Glutamatergic neuron (in vitro differentiated cells): ENCODE measurements at regions not wholly inside any gene's neighbourhood (a gene's known extent, or its start where the extent isn't known, plus 50 kb on each side); places are given as distances from the start of the nearest gene placed in this dataset.

Source experiments
- DNase-seq: peaks from one replicate; pipeline ENCODE4 v3.0.0; 2022
- H3K27ac Mint-ChIP-seq: one replicate; pipeline ENCODE4 v1.8.0; 2020; ENCODE audit warnings: mild to moderate bottlenecking, mixed read lengths, inconsistent platforms; ENCODE audit not compliant: unreplicated experiment
- H3K27me3 Mint-ChIP-seq: one replicate; pipeline ENCODE4 v1.8.0; 2020; ENCODE audit warnings: mild to moderate bottlenecking, moderate library complexity, mixed read lengths, inconsistent platforms; ENCODE audit not compliant: unreplicated experiment
- H3K36me3 Mint-ChIP-seq: one replicate; pipeline ENCODE4 v1.8.0; 2020; ENCODE audit warnings: mild to moderate bottlenecking, mixed read lengths, inconsistent platforms; ENCODE audit not compliant: unreplicated experiment
- H3K4me1 Mint-ChIP-seq: one replicate; pipeline ENCODE4 v1.8.0; 2020; ENCODE audit warnings: mild to moderate bottlenecking, low read depth, mixed read lengths, inconsistent platforms; ENCODE audit not compliant: unreplicated experiment
- H3K4me3 Mint-ChIP-seq: one replicate; pipeline ENCODE4 v1.8.0; 2020; ENCODE audit warnings: mild to moderate bottlenecking, mixed read lengths, inconsistent platforms; ENCODE audit not compliant: unreplicated experiment
- H3K9me3 Mint-ChIP-seq: one replicate; pipeline ENCODE4 v1.8.0; 2020; ENCODE audit warnings: mild to moderate bottlenecking, moderate library complexity, mixed read lengths, inconsistent platforms; ENCODE audit not compliant: unreplicated experiment
- TF ChIP-seq, protein P1 (sequence below): fragments of 200-600 bp; sonication (generic); IDR thresholded peaks from one replicate; pipeline ENCODE4 v1.5.0; 2021; ENCODE audit not compliant: partially characterized antibody, unreplicated experiment

DNA sequence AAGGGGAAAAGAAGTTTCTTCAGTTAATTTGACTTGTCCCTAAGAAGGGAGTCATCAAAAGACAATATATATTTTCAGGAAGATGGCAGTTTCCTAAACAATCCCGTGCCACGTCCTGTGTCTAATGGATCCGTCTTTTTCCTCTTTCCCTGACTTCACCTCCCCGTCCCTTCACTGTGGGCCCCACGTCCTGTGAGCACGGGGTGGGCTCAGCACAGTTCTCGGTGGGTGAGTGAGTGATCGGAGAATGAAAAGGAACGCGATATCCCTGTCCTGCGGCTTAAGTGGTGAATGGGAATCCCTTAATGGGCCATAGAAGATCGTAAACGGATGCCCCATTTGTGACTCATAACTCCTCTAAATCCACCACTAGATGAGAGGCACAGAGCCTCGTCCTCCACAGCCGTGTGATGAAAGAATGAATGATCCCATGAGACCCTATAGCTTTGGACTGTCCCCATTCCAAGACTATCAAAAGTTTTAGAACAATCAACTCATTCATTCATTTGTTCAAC is 63.5 kb upstream of the PITRM1 start:
- Mint-ChIP-seq H3K36me3 (peaks cover 4% of the 10 kb centered on the region), H3K4me1 (peaks cover 11% of the 10 kb centered on the region), H3K4me3 (no peak overlapping the region), H3K9me3 (peaks cover 7% of the 10 kb centered on the region), H3K27me3 (peaks cover 2% of the 10 kb centered on the region), H3K27ac (no peak overlapping the region)
- no peak for DNase-seq
- TF ChIP-seq, protein P1, sequence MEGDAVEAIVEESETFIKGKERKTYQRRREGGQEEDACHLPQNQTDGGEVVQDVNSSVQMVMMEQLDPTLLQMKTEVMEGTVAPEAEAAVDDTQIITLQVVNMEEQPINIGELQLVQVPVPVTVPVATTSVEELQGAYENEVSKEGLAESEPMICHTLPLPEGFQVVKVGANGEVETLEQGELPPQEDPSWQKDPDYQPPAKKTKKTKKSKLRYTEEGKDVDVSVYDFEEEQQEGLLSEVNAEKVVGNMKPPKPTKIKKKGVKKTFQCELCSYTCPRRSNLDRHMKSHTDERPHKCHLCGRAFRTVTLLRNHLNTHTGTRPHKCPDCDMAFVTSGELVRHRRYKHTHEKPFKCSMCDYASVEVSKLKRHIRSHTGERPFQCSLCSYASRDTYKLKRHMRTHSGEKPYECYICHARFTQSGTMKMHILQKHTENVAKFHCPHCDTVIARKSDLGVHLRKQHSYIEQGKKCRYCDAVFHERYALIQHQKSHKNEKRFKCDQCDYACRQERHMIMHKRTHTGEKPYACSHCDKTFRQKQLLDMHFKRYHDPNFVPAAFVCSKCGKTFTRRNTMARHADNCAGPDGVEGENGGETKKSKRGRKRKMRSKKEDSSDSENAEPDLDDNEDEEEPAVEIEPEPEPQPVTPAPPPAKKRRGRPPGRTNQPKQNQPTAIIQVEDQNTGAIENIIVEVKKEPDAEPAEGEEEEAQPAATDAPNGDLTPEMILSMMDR, result no peak

DNA sequence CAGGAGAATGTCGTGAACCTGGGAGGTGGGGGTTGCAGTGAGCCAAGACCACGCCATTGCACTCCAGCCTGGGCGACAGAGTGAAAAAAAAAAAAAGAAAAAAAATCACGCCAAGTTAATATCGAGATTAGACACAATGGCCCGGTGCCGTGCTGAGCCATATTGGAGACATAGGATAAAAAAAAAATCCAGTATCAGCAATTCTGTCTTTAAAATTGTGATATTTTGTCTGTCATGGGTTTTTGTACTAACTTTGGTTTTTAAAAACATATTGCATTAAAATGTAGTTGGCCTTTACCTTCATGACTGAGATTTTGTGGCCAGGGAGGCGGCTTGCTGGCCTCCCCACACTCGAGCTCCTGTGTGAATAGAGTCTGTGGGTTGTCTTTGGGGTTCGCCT is 62.8 kb upstream of the PITRM1 start:
- TF ChIP-seq, protein P1, result no peak
- DNase-seq, result no peak
- Mint-ChIP-seq H3K36me3 (peaks cover 4% of the 10 kb centered on the region), H3K27me3 (peaks cover 2% of the 10 kb centered on the region), H3K4me3 (no peak overlapping the region), H3K9me3 (peaks cover 7% of the 10 kb centered on the region), H3K4me1 (peaks cover 11% of the 10 kb centered on the region), H3K27ac (no peak overlapping the region)

DNA sequence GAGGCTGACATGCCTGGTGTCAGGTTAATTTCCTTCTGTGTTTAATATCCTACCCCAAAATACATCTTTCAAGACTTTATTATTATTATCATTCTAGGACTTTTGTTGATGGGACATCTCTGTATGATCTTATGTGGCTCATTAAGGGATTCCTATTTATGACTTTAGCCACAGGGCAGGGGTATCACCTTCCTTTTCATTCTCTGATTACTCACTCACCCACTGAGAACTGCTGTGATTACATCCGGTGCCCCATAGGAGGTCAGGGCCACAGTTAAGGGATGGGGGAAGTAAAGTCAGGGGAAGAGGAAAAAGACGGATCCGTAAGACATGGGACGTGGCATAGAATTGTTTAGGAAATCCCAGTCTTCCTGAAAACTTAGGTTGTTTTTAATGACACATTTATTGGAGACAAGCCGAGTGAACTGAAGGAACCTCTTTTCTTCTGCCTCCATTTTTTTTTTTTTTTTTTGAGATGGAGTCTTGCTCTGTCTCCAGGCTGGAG is 61.0 kb upstream of the PITRM1 start:
- Mint-ChIP-seq H3K4me1 (peaks cover 8% of the 10 kb centered on the region), H3K27me3 (peaks cover 2% of the 10 kb centered on the region), H3K27ac (no peak overlapping the region), H3K36me3 (peaks cover 4% of the 10 kb centered on the region), H3K4me3 (no peak overlapping the region), H3K9me3 (peaks cover 7% of the 10 kb centered on the region)
- DNase-seq, result no peak
- TF ChIP-seq, protein P1, result no peak

DNA sequence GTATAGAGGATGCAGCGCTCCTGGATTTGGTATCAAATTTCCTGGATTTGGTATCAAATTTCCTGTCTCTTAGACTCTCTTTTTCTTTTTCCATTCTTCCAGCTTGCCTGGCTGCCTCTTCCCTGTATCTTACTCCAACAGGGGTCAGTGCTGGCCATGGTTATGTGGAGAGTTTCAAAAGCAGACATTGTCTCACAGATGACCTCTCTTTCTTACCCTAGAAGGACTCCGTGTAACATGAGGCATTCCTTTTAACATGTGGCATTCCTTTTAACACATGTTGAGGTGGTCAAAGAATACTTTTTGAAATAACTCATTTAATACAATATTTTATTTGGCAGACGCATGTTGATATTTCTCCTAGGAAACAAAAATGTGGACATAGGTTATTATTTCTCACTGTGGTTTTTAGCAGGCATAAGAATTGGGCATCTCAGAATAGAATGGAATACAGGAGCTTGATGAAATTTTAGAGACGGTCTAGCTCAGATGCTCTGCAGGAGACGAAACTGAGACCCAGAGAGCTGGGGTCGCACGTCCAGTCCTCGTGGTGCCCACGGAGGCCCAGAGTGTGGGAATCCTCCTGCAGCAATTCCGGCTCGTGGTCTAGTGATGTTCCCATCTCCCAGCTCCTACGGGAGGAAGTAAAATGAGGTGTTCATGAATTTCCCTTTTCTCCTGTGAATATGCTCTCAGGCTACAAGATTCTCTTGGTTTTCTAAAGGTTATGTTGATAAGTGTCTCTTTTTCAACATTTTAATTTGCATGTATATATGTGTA is 59.6 kb upstream of the PITRM1 start:
- Mint-ChIP-seq H3K27ac (no peak overlapping the region), H3K4me1 (peaks cover 7% of the 10 kb centered on the region), H3K9me3 (peaks cover 7% of the 10 kb centered on the region), H3K27me3 (peaks cover 2% of the 10 kb centered on the region), H3K4me3 (no peak overlapping the region), H3K36me3 (peaks cover 4% of the 10 kb centered on the region)
- TF ChIP-seq, protein P1, result no peak
- DNase-seq, result no peak

DNA sequence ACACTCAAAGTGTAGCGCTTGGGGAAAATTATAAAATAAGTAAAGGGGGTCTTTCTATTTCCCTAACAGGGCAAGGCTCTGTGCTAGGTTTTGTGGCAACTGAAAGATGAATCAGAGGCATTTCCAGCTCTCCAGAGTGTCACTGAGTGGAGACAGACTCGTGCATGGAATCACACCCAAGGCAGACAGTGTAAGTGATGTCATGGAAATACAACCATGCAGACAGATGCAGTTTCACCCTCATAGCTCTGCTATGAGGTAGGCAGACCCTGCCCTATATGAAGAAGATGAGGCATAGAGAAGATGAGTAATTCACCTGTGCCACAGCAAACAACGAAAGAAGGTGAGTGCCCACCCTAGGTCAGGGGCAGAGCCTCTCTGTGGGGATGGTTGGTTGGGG is 57.2 kb upstream of the PITRM1 start:
- Mint-ChIP-seq H3K4me3 (no peak overlapping the region), H3K27me3 (peaks cover 2% of the 10 kb centered on the region), H3K4me1 (peaks cover 6% of the 10 kb centered on the region), H3K9me3 (peaks cover 2% of the 10 kb centered on the region), H3K36me3 (peaks cover 4% of the 10 kb centered on the region), H3K27ac (no peak overlapping the region)
- DNase-seq, result no peak
- TF ChIP-seq, protein P1, result no peak
